Stimulated activated CD8-positive, alpha-beta memory T cell treated with anti-CD3 and anti-CD28 coated beads, Interleukin-12 subunit alpha, Interleukin-12 subunit beta, amount 100 ng/mL, for 1 hour (primary cell): ENCODE measurements at regions not wholly inside any gene's neighbourhood (a gene's known extent, or its start where the extent isn't known, plus 50 kb on each side); places are given as distances from the start of the nearest gene placed in this dataset.
"Not testable (repeated sequence)": the region's sequence is repeated elsewhere in the genome, so short reads cannot be mapped to it uniquely, and the experiment has no call there.

Experiments
- DNase-seq: peaks from one replicate; pipeline ENCODE4 v3.0.0-alpha.2; 2020; ENCODE audit warnings: low read depth

DNA sequence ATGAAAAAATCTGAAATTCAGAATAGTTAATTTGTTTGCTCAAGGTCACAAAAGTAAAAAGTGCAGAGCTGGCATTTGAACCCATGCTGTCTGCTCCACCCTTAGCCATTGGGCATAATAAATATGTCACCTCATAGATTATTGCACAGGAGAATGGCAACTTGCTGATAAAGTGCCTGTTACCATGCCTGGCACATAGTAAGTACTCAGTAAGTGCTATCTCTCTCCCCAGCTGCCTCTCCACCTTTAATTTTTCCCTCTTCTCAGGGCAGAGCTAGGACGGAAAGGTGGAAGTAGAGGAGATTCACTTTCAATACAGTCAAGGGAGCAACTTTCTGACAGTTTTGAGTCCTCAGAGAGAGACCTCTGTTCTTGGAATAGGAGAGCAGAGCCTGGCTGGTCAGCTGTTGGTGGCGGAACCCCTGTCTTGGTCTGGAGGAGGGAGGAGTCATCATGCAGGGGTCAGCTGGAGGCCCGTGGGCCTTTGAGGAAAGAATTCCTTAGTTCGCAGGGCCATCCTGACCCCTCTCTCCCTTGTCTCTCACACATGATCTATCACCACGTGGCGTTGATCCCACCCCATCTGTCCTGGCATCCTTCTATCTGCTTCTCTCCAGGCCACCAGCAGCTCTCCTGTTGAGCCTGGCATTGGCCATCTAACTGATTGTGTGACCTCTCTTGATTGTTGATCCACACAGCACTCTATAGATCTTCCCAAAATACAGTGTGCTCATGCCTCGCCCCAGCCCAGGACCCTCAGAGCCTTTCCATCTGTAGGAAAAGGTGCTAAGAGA lies 149.3 kb downstream of the RPLP1 start:
- no peak for DNase-seq

GRCh38 chr15:69602921-69603320 lies 150.3 kb downstream of the RPLP1 start:
- DNase-seq: no peak

DNA sequence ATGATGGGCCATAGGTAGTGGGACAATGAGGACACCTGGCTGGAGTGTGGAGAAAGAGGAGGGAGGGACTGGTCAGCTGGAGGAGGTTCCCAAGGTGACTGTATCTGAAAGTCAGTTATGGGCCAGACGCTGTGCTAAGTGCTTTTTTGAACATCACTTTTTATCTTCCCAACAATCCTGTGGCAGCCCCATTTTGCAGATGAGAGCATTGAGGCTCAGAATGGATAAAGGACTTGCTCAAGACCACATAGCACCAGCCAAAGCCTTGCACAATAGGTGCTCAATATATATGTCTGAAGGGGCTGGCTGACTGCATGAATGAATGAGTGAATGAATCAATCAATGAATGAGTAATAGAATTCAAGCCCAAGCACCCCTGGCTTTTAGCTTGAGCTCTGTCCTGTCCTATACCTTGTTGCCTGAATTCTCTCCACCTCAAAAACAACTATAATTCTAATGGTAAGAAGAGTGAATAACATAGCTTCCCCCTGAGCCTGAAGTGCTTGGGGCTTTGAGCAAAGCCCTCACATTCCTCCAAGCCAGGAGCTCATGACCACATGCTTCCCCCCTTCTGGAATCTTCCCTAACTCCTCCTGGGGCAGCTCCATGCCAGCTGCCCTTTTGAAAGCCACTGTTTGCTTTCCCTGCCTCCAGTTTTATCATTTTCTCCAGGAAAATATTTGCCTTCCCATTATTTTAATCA lies 150.9 kb downstream of the RPLP1 start:
- DNase-seq: no peak

- no peak for DNase-seq
Measured at GRCh38 chr15:69604072-69604411, 151.4 kb downstream of the RPLP1 start.

- DNase-seq: no peak
Measured at GRCh38 chr15:69606144-69606543, 153.5 kb downstream of the RPLP1 start.

DNA sequence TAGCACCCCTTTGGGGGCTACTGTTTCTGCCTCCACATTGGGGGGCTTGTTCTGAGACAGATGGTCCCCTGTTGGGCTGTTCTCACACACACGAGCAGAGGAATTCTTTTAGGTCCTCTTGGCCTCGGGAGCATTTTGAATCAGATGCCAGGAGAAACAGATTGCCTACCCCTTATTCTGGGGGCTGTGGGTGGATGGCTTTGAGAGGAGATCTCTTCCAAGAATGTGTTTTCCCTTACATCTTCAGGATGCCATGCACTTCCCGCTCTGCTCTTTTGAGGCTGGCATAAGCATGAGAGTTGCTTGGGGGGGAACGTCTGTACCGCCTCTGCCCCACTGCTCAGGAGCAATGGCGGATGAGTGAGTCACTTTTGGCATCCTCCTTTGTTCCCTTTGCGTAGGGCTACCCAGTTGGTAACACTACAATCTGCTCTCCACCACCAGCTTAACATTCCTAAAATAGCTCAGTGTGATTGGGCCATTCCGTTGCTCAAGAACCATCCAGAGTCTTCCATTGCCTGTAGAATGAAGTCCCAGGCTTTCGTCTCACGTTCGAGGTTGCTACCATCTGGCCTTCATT lies 154.4 kb downstream of the RPLP1 start:
- no peak for DNase-seq

DNA sequence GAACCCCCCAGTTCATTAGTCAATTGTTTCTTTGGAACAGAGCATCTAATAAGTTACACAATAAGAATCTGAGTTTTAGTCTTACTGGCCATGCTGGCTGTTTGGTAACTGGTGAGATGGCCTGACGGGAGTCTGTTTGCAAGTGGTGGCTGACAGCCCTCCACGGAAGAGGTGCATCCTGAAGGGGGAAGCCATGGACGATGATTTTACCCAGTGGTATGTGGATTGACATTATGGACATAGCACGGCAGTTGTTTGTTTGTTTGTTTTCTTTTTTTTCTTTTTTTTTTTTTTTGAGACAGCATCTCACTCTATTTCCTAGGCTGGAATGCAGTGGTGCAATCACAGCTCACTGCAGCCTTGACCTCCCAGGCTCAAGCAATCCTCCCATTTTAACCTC lies 156.0 kb downstream of the RPLP1 start:
- DNase-seq: no peak

GRCh38 chr15:69609176-69609575 lies 156.6 kb downstream of the RPLP1 start:
- no peak for DNase-seq

DNA sequence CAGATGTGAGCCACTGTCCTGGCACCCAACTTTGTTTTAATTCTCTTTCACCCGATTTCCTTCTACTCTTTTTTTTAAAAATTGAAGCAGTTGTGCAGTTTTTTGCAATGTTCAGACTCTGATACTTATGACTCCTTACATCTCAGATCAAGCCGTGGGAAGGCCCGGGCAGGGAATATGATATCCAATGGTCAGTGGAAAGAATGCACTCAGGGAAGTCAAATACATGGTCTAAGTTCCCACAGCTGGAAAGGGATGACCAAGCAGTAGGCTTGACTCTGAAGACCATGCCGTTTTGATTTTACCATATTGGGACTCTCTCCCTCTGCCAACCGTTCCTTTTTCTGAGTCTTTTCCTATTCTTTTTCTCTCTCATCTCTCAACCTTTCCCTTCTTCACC lies 157.2 kb downstream of the RPLP1 start:
- DNase-seq: no peak

DNA sequence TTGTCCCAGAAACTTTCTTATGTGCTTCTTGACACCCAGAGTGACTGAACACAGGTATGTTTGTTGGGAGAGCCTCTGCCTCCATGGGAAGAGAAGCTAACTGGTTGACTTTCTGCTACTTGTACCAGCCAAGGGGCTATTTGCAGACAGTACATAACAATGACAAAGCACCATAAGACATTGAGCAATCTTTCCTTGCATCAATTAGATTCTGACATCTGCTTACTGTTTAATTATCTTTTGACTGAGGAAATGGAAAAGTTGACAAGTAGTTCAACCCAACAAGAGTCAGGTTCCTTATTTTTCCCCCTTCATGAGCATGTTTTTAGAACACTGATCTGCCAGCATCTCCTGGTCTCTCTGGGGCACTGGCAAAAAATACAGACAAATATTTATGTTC lies 157.7 kb downstream of the RPLP1 start:
- no peak for DNase-seq

DNA sequence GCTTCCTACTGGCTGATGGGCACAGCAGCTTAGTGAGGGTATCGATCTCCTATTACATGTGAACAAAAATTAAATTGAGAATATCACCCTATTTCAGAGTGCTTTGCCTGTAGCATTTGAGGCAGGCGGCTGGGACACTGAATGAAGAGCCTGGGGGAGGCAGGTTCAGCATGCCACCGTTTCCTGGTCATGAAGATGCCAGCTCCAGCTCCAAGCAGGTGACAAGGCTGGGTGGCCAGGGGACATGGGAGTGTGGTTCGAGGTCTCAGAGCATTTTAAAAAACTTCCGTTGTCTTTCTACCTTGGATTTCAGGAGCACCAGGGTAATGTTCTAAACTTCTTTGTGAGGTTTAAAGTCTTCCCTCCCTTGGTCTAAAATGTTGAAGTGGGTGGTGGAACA lies 158.2 kb downstream of the RPLP1 start:
- DNase-seq: no peak

DNA sequence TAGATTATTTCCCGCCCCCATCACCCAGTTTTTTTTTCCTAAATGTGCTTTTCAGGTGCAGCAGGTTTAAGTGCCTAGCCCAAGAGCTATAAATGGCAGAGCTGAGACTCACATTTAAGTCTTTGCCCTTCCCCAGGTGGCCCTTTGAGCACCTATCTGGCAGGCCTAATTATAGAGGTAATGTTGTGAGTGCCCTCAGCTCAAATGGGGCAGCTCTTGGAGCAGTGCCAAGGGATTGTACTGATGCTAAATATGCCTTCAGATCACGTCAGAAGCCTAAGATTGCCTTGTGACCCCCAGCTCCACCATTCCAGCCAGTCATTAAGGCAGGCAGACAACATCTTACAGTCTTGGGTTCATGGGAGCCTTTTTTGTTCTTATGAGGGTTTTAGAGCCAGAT lies 159.5 kb downstream of the RPLP1 start:
- no peak for DNase-seq

DNA sequence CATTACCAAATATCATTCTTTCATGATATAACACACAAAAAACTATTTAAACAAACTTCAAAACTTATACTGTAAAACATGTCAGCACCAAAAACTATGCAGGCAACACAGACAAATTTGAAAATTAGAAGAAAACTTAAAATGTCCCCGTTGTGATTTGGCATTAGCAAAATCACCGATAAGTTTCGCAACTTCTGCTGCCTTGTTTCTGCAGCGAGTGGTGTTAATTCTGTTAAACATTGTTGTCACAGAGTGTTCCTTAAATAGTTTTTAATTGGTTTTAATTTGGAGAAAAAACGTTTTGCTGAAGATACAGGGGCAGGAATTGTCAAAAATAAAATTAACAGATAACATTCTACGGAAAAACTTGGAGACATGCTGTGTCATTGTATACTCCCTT lies 160.6 kb downstream of the RPLP1 start:
- DNase-seq: no peak

DNA sequence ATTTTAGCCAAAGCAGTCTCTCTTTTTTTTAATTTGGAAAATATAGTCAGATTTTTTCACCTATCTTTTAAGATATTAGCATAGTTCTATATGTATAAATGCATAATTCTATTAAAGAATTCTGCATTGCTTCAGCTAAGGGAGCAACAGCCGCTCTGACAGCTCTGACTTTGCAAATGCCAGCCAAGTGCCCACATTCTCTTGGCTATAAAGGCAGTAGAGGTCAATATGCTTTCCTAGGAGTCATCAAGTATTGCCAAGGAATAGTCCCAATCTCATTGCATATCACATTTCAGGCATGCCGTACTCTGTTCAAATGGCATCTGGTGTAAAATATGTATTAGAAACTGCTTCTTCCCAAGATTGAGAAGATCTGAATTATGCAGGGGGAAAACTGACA lies 161.4 kb downstream of the RPLP1 start:
- DNase-seq: no peak

DNA sequence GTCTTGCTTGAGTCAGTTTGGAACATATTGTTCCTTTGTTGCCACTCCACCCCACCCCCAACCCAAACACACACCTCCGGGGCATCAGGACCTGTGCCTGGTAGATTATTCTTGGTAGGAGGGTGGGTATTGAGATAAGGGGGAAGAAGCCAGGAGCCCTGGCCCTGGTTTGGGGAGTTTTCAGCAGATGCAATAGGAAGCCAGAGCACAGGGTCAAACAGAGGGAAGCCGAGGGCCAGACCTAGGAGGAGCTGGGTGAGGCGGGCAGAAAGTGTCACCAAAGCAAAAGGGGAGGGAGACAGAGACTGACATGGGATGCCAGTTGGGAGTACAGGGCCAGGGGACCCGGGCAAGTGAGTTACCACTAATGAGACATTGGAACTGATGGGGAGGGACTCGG lies 163.1 kb downstream of the RPLP1 start:
- DNase-seq: no peak

DNA sequence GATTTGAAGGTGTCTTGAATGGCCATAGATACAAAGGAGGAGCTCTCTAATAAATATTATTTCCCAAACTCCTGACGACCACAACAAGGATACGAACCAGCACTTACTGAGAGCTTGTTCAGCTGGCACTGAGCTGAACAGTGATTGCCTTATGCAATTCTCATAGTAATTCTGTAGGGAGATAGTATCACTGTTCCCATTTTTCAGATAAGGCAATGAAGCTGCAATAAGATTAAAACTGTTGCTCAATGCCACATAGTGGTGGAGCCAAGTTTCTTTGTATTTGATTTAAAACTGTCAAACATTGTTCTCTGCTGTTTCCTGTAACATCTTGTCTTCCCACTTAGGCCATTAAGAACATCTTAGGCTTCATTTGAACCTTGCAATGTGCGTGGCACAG lies 163.9 kb downstream of the RPLP1 start:
- DNase-seq: no peak

DNA sequence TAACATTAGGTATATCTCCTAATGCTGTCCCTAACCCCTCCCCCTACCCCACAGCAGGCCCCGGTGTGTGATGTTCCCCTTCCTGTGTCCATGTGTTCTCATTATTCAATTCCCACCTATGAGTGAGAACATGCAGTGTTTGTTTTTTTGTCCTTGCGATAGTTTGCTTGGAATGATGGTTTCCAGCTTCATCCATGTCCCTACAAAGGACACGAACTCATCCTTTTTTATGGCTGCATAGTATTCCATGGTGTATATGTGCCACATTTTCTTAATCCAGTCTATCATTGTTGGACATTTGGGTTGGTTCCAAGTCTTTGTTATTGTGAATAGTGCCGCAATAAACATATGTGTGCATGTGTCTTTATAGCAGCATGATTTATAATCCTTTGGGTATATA lies 164.5 kb downstream of the RPLP1 start:
- DNase-seq: not testable (repeated sequence)

GRCh38 chr15:69623392-69624154 lies 171.0 kb downstream of the RPLP1 start:
- DNase-seq: no peak

- DNase-seq: no peak
Measured at GRCh38 chr15:69624155-69624520, 171.5 kb downstream of the RPLP1 start.

GRCh38 chr15:69624816-69625215 lies 172.2 kb downstream of the RPLP1 start:
- no peak for DNase-seq

GRCh38 chr15:69625328-69625727 lies 172.7 kb downstream of the RPLP1 start:
- no peak for DNase-seq

GRCh38 chr15:69626095-69627066 lies 173.8 kb downstream of the RPLP1 start:
- DNase-seq: no peak
